ENCODE measurements at regions not wholly inside any gene's neighbourhood (a gene's known extent, or its start where the extent isn't known, plus 50 kb on each side); places are given as distances from the start of the nearest gene placed in this dataset.

DNA sequence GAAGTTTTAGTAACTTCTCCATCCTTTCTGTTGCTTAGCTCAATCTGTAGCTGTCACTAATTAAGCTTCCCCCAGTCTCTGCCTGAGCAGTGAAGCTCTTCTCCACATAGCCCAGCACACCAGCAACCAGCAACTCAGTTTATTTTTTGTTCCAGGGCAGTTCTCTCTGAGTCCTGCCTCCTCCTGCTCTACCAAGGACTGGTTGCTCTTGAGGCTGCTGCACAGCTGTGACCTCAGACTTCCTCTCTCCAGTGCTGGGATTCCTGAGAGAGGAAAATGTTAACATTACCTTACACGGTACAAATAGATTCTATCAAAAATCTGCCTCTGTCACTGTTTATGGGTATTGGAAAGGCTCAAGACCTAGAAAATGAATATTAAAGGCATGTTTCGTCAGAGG is 294.7 kb downstream of the OXSM start (continued):
- TF ChIP-seq, protein P1, sequence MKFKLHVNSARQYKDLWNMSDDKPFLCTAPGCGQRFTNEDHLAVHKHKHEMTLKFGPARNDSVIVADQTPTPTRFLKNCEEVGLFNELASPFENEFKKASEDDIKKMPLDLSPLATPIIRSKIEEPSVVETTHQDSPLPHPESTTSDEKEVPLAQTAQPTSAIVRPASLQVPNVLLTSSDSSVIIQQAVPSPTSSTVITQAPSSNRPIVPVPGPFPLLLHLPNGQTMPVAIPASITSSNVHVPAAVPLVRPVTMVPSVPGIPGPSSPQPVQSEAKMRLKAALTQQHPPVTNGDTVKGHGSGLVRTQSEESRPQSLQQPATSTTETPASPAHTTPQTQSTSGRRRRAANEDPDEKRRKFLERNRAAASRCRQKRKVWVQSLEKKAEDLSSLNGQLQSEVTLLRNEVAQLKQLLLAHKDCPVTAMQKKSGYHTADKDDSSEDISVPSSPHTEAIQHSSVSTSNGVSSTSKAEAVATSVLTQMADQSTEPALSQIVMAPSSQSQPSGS (IDR thresholded peaks at IDR 0.05; ENCODE audit: low read length) = no peak
- no peak for TF ChIP-seq CREB1 (IDR thresholded peaks at IDR 0.05)
- TF ChIP-seq POLR2AphosphoS5 (IDR thresholded peaks at IDR 0.05; ENCODE audit: low read depth, low read length) = no peak
- TF ChIP-seq TAF1 (IDR thresholded peaks at IDR 0.05; ENCODE audit: low read depth, low read length) = no peak
- no peak for TF ChIP-seq BRCA1 (IDR thresholded peaks at IDR 0.05; ENCODE audit: low read depth, low read length)
- TF ChIP-seq JUND (IDR thresholded peaks at IDR 0.05; ENCODE audit: low read length) = no peak
